IMR-90 (cell line): ENCODE measurements at regions not wholly inside any gene's neighbourhood (a gene's known extent, or its start where the extent isn't known, plus 50 kb on each side); places are given as distances from the start of the nearest gene placed in this dataset.

Source experiments
- CEBPB ChIP-seq: IDR thresholded peaks from 2 replicates; pipeline ENCODE4 v1.6.1; 2012; ENCODE audit warnings: low read depth, low read length, improper control_type of control experiment
- CTCF ChIP-seq: conservative IDR thresholded peaks from 2 replicates; pipeline ENCODE4 v1.5.1; 2012; ENCODE audit warnings: mild to moderate bottlenecking, low read depth, low read length, improper control_type of control experiment
- ELK1 ChIP-seq: fragments of 150-350 bp; IDR thresholded peaks from 2 replicates; pipeline ENCODE4 v1.6.1; 2016; ENCODE audit warnings: low read depth, mild to moderate bottlenecking, low read length, moderate library complexity, borderline replicate concordance
- MAZ ChIP-seq: IDR thresholded peaks from 2 replicates; pipeline ENCODE4 v1.6.1; 2012; ENCODE audit warnings: low read depth, mild to moderate bottlenecking, low read length, improper control_type of control experiment, moderate library complexity, borderline replicate concordance
- MXI1 ChIP-seq: IDR thresholded peaks from 2 replicates; pipeline ENCODE4 v1.6.1; 2012; ENCODE audit warnings: low read depth, mild to moderate bottlenecking, low read length, moderate library complexity, borderline replicate concordance
- POLR2A ChIP-seq: IDR thresholded peaks from 2 replicates; pipeline ENCODE4 v1.6.1; 2012; ENCODE audit warnings: mild to moderate bottlenecking, low read depth, low read length
- RAD21 ChIP-seq: IDR thresholded peaks from 2 replicates; pipeline ENCODE4 v1.6.1; 2012; ENCODE audit warnings: low read length, improper control_type of control experiment
- RCOR1 ChIP-seq: IDR thresholded peaks from 2 replicates; pipeline ENCODE4 v1.6.1; 2012; ENCODE audit warnings: mild to moderate bottlenecking, low read length, improper control_type of control experiment; ENCODE audit not compliant: insufficient replicate concordance
- RFX5 ChIP-seq: IDR thresholded peaks from 2 replicates; pipeline ENCODE4 v1.8.0; 2012; ENCODE audit warnings: low read depth, mild to moderate bottlenecking, low read length, moderate library complexity

DNA sequence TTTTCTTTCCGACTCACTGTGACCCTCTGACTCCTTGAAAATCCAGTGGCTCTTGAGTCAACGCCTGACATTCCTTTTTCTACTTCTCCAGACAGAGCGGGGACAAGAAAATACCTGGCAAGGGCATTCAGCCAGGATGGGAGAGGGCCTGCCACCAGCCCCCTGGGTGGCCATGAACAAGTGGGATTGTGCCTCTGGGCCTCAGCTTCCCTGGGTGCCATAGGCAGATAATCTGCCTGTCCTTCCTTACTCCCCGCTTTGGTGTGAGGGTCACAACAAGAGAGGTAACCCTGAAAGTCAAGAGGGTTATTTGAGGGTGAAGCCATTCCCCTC, 613.9 kb upstream of the CADM1 start:
- TF ChIP-seq CTCF, result no peak
- no peak for TF ChIP-seq POLR2A
- TF ChIP-seq MXI1, result no peak
- no peak for TF ChIP-seq MAZ
- TF ChIP-seq CEBPB, result no peak
- no peak for TF ChIP-seq RCOR1
- TF ChIP-seq ELK1, result no peak
- no peak for TF ChIP-seq RAD21
- TF ChIP-seq RFX5, result no peak
